GM12878 (cell line): ENCODE measurements at regions not wholly inside any gene's neighbourhood (a gene's known extent, or its start where the extent isn't known, plus 50 kb on each side); places are given as distances from the start of the nearest gene placed in this dataset.

Source experiments
- ATF7 ChIP-seq: fragments of 450-650 bp; IDR thresholded peaks from 2 replicates; pipeline ENCODE4 v1.6.1; 2016; ENCODE audit warnings: low read depth, mild to moderate bottlenecking
- BCL11A ChIP-seq: IDR thresholded peaks from 2 replicates; pipeline ENCODE4 v1.6.1; 2011; ENCODE audit warnings: low read depth, low read length
- BHLHE40 ChIP-seq, 2 experiments: fragments of 450-650 bp in 1 of 2; IDR thresholded peaks; 2 replicates each; pipeline ENCODE4 v1.6.1; 2011 to 2017; ENCODE audit warnings: low read depth in 2 of 2, borderline replicate concordance in 1 of 2, improper control_type of control experiment in 1 of 2, low read length in 1 of 2, mild to moderate bottlenecking in 1 of 2
- CHD1 ChIP-seq: IDR thresholded peaks from 2 replicates; pipeline ENCODE4 v1.6.1; 2012; ENCODE audit warnings: low read depth, low read length, improper control_type of control experiment
- IKZF1 ChIP-seq: fragments of 450-650 bp; conservative IDR thresholded peaks from 2 replicates; pipeline ENCODE4 v1.6.1; 2017; ENCODE audit warnings: antibody characterized with exemption, mild to moderate bottlenecking
- IRF3 ChIP-seq: fragments of 450-650 bp; IDR thresholded peaks from 2 replicates; pipeline ENCODE4 v1.6.1; 2014; ENCODE audit warnings: mild to moderate bottlenecking
- IRF4 ChIP-seq: IDR thresholded peaks from 2 replicates; pipeline ENCODE4 v1.6.1; 2011; ENCODE audit warnings: low read depth, low read length
- MEF2B ChIP-seq: fragments of 450-650 bp; IDR thresholded peaks from 2 replicates; pipeline ENCODE4 v1.6.1; 2018; ENCODE audit warnings: mild to moderate bottlenecking, moderate library complexity; ENCODE audit not compliant: partially characterized antibody, poor library complexity, severe bottlenecking
- MTA2 ChIP-seq: fragments of 450-650 bp; IDR thresholded peaks from 2 replicates; pipeline ENCODE4 v1.6.1; 2016; ENCODE audit warnings: low read depth, mild to moderate bottlenecking, moderate library complexity
- PAX5 ChIP-seq: IDR thresholded peaks from 2 replicates; pipeline ENCODE4 v1.6.1; 2011; ENCODE audit warnings: low read depth, low read length, borderline replicate concordance
- TBL1XR1 ChIP-seq: IDR thresholded peaks from 2 replicates; pipeline ENCODE4 v1.6.1; 2012; ENCODE audit warnings: low read depth, low read length, improper control_type of control experiment
- TF ChIP-seq, protein P1 (sequence below): fragments of 450-650 bp; IDR thresholded peaks from 2 replicates; pipeline ENCODE4 v1.6.1; 2016; ENCODE audit warnings: mild to moderate bottlenecking, moderate library complexity, borderline replicate concordance
- TF ChIP-seq, protein P2 (sequence below): fragments of 450-650 bp; IDR thresholded peaks from 2 replicates; pipeline ENCODE4 v1.6.1; 2018; ENCODE audit warnings: borderline replicate concordance, mild to moderate bottlenecking; ENCODE audit not compliant: partially characterized antibody

GRCh38 chr22:22720724-22721261 lies 76.4 kb downstream of the GGTLC2 start (continued):
- TF ChIP-seq PAX5 = peak; percentile 56; the same call in 1 of the 2 replicates
- peak; percentile 56; the same call in 1 of the 2 replicates for TF ChIP-seq MTA2
- 0 out of 2 replicates have a peak, but pooled peaks have one; percentile 11 for TF ChIP-seq BCL11A
- peak; percentile 30 for TF ChIP-seq MEF2B
- TF ChIP-seq, protein P1, sequence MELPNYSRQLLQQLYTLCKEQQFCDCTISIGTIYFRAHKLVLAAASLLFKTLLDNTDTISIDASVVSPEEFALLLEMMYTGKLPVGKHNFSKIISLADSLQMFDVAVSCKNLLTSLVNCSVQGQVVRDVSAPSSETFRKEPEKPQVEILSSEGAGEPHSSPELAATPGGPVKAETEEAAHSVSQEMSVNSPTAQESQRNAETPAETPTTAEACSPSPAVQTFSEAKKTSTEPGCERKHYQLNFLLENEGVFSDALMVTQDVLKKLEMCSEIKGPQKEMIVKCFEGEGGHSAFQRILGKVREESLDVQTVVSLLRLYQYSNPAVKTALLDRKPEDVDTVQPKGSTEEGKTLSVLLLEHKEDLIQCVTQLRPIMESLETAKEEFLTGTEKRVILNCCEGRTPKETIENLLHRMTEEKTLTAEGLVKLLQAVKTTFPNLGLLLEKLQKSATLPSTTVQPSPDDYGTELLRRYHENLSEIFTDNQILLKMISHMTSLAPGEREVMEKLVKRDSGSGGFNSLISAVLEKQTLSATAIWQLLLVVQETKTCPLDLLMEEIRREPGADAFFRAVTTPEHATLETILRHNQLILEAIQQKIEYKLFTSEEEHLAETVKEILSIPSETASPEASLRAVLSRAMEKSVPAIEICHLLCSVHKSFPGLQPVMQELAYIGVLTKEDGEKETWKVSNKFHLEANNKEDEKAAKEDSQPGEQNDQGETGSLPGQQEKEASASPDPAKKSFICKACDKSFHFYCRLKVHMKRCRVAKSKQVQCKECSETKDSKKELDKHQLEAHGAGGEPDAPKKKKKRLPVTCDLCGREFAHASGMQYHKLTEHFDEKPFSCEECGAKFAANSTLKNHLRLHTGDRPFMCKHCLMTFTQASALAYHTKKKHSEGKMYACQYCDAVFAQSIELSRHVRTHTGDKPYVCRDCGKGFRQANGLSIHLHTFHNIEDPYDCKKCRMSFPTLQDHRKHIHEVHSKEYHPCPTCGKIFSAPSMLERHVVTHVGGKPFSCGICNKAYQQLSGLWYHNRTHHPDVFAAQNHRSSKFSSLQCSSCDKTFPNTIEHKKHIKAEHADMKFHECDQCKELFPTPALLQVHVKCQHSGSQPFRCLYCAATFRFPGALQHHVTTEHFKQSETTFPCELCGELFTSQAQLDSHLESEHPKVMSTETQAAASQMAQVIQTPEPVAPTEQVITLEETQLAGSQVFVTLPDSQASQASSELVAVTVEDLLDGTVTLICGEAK = no peak
- no peak for TF ChIP-seq IRF3
- peak; percentile 65; the same call in 1 of the 2 replicates for TF ChIP-seq IRF4
- TF ChIP-seq TBL1XR1 = 0 out of 2 replicates have a peak, but pooled peaks have one; percentile 36
- TF ChIP-seq BHLHE40 (IDR thresholded peaks at IDR 0.05; ENCODE audit: borderline replicate concordance in 1 of 2, low read depth in 2 of 2, low read length in 1 of 2) = peak in 1 of 2 experiments; percentile 23; a peak in 1 of 4 replicates
- no peak for TF ChIP-seq CHD1
- TF ChIP-seq, protein P2, sequence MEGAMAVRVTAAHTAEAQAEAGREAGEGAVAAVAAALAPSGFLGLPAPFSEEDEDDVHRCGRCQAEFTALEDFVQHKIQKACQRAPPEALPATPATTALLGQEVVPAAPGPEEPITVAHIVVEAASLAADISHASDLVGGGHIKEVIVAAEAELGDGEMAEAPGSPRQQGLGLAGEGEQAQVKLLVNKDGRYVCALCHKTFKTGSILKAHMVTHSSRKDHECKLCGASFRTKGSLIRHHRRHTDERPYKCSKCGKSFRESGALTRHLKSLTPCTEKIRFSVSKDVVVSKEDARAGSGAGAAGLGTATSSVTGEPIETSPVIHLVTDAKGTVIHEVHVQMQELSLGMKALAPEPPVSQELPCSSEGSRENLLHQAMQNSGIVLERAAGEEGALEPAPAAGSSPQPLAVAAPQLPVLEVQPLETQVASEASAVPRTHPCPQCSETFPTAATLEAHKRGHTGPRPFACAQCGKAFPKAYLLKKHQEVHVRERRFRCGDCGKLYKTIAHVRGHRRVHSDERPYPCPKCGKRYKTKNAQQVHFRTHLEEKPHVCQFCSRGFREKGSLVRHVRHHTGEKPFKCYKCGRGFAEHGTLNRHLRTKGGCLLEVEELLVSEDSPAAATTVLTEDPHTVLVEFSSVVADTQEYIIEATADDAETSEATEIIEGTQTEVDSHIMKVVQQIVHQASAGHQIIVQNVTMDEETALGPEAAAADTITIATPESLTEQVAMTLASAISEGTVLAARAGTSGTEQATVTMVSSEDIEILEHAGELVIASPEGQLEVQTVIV = no peak
- TF ChIP-seq IKZF1 = peak; percentile 85
- TF ChIP-seq ATF7 = 0 out of 2 replicates have a peak, but pooled peaks have one; percentile 52
